Activated CD8-positive, alpha-beta T cell treated with anti-CD3 and anti-CD28 coated beads for 36 hours (primary cell): ENCODE measurements at regions not wholly inside any gene's neighbourhood (a gene's known extent, or its start where the extent isn't known, plus 50 kb on each side); places are given as distances from the start of the nearest gene placed in this dataset.

Source experiments
- ATAC-seq: fragments of 200-7000 bp; cut with Tn5 transposase; one replicate; pipeline ENCODE4 v1.10.0; 2021; ENCODE audit warnings: mild to moderate bottlenecking, moderate library complexity
- CTCF ChIA-PET: fragments of 350-600 bp; sonication (Branson Sonifier 250); formaldehyde crosslinking; loops from one replicate; lab custom pipeline; 2021; ENCODE audit warnings: antibody characterized with exemption; lab: Charles Lee
- POLR2A ChIA-PET: fragments of 350-600 bp; sonication (Branson Sonifier 250); formaldehyde crosslinking; loops from one replicate; lab custom pipeline; 2021; ENCODE audit warnings: antibody characterized with exemption; lab: Charles Lee
- DNase-seq: peaks from one replicate; pipeline ENCODE4 v3.0.0-alpha.2; 2020
- H3K27ac Mint-ChIP-seq: one replicate; pipeline ENCODE4 v1.8.0; 2021; ENCODE audit warnings: mild to moderate bottlenecking, mixed read lengths
- H3K27me3 Mint-ChIP-seq: one replicate; pipeline ENCODE4 v1.8.0; 2021; ENCODE audit warnings: mixed read lengths
- H3K36me3 Mint-ChIP-seq: one replicate; pipeline ENCODE4 v1.8.0; 2021; ENCODE audit warnings: low read depth, mixed read lengths
- H3K4me1 Mint-ChIP-seq: one replicate; pipeline ENCODE4 v1.8.0; 2021; ENCODE audit warnings: low read depth, mixed read lengths
- H3K4me3 Mint-ChIP-seq: one replicate; pipeline ENCODE4 v1.8.0; 2021; ENCODE audit warnings: mild to moderate bottlenecking, moderate library complexity, mixed read lengths
- H3K9me3 Mint-ChIP-seq: one replicate; pipeline ENCODE4 v1.8.0; 2021; ENCODE audit warnings: mixed read lengths
- CTCF ChIP-seq: fragments of 200-600 bp; IDR thresholded peaks from one replicate; pipeline ENCODE4 v1.8.0; 2022; ENCODE audit warnings: antibody characterized with exemption, mild to moderate bottlenecking
- intact Hi-C: fragments of 100-400 bp; cut with micrococcal nuclease; formaldehyde crosslinking; loops from one replicate; pipeline ENCODE4 v1.10.0; 2022

DNA sequence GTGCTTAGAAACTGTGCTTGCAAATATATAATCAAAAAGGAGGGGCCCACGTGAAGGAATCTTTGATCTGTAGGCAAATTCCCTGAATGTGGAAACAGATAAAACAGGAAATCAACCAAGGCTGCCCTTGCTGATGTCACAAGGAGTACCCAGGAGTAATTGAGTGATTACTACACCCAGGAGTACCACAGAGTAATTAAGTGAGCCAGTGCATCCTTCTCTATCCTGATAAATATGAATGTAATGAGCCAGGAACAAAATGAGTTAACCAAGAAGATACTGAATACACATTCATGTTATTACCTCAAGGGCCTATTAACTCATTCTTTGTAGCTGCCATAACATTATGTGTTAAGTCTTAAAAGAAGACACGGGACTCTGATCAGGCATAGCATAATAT is 87.3 kb upstream of the POU1F1 start:
- Mint-ChIP-seq H3K4me1 (no peaks in the 10 kb centered on the region), H3K9me3 (no peaks in the 10 kb centered on the region), H3K27me3 (peaks cover 2% of the 10 kb centered on the region), H3K4me3 (no peak overlapping the region), H3K27ac (no peak overlapping the region), H3K36me3 (no peaks in the 10 kb centered on the region)
- ChIA-PET POLR2A (no interaction called here), CTCF (interaction anchor here (1.0 kb wide), 1 partner anchor 65 kb away, joined by 3 read pairs; no protein-coding TSS in a partner anchor)
- no peak for TF ChIP-seq CTCF
- DNase-seq (no peak), ATAC-seq (no peak)
- intact Hi-C loops, result no loop called here

DNA sequence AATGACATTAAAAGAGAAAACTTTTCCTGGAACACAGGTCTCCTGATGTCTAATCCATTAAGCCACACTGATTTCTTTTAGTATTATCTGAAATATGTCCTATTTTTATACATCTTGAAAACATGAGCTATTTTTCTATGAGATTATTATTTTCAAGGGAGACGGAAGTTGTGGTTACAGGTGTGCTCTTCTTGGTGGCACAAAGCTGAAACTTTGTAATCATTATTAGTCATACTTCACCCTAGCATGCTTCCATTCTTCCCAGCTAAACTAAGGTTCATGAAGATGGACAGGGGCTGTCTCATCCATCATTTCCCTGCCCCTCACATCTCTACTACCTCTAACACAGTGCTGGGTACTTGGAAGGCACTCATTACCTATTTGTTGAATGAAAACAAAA is 85.6 kb upstream of the POU1F1 start:
- intact Hi-C loops, result no loop called here
- DNase-seq (no peak), ATAC-seq (no peak)
- no peaks in the 10 kb centered on the region for H3K4me1 Mint-ChIP-seq
- H3K4me3 Mint-ChIP-seq, result no peak overlapping the region
- no peak overlapping the region for H3K27ac Mint-ChIP-seq
- peaks cover 3% of the 10 kb centered on the region for H3K27me3 Mint-ChIP-seq
- CTCF ChIA-PET, result interaction anchor here (1.6 kb wide), 1 partner anchor 11 kb away, joined by 7 read pairs; no protein-coding TSS in a partner anchor
- H3K36me3 Mint-ChIP-seq, result no peaks in the 10 kb centered on the region
- TF ChIP-seq CTCF, result no peak
- H3K9me3 Mint-ChIP-seq, result no peaks in the 10 kb centered on the region
- POLR2A ChIA-PET, result no interaction called here

GRCh38 chr3:87361271-87361670 is 84.9 kb upstream of the POU1F1 start:
- Mint-ChIP-seq H3K4me3 (no peak overlapping the region), H3K4me1 (no peaks in the 10 kb centered on the region), H3K36me3 (no peaks in the 10 kb centered on the region), H3K27ac (no peak overlapping the region), H3K9me3 (no peaks in the 10 kb centered on the region), H3K27me3 (peaks cover 3% of the 10 kb centered on the region)
- no peak for TF ChIP-seq CTCF
- CTCF ChIA-PET, result interaction anchor here (1.6 kb wide), 1 partner anchor 10 kb away, joined by 7 read pairs; no protein-coding TSS in a partner anchor
- POLR2A ChIA-PET, result no interaction called here
- ATAC-seq, result no peak
- intact Hi-C loops, result no loop called here
- no peak for DNase-seq

DNA sequence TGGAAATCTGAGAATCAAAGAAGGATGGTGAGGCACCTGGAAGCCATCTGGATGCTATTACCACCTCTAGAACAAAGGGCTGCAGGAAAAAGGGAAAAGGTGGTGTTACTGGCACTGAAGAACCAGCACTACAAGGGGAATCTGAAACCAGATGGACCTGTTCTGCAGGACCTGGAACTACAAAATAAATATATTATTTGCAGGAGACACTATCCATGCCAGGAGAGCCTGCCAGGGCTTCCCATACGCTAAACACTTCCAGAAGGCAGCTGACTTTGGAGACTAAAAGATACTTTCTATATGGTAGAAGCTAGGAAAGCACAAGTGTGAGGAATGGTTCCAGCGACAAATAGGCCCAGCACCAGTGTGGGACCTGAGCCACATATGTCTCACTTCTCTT is 83.4 kb upstream of the POU1F1 start:
- no peaks in the 10 kb centered on the region for H3K9me3 Mint-ChIP-seq
- DNase-seq, result no peak
- no peaks in the 10 kb centered on the region for H3K36me3 Mint-ChIP-seq
- H3K4me1 Mint-ChIP-seq, result no peaks in the 10 kb centered on the region
- peaks cover 2% of the 10 kb centered on the region for H3K27me3 Mint-ChIP-seq
- H3K4me3 Mint-ChIP-seq, result no peak overlapping the region
- POLR2A ChIA-PET, result no interaction called here
- no peak for TF ChIP-seq CTCF
- no peak for ATAC-seq
- no peak overlapping the region for H3K27ac Mint-ChIP-seq
- intact Hi-C loops, result loop anchor here (10.0 kb wide), 1 partner anchor 825 kb away; no protein-coding TSS in a partner anchor
- CTCF ChIA-PET, result interaction anchor here (1.2 kb wide), 1 partner anchor 9 kb away, joined by 5 read pairs; no protein-coding TSS in a partner anchor

- Mint-ChIP-seq H3K9me3 (no peaks in the 10 kb centered on the region), H3K4me3 (no peak overlapping the region), H3K4me1 (no peaks in the 10 kb centered on the region), H3K27me3 (peaks cover 4% of the 10 kb centered on the region), H3K27ac (no peak overlapping the region), H3K36me3 (no peaks in the 10 kb centered on the region)
- DNase-seq, result no peak
- ChIA-PET POLR2A (no interaction called here), CTCF (interaction anchor here (0.8 kb wide), 1 partner anchor 8 kb away, joined by 3 read pairs; no protein-coding TSS in a partner anchor)
- no peak for ATAC-seq
- TF ChIP-seq CTCF, result no peak
- intact Hi-C loops, result loop anchor here (10.0 kb wide), 1 partner anchor 826 kb away; no protein-coding TSS in a partner anchor
These were observed 82.6 kb upstream of the POU1F1 start for GRCh38 chr3:87359025-87359424.
